Loucy (cell line): ENCODE measurements at regions not wholly inside any gene's neighbourhood (a gene's known extent, or its start where the extent isn't known, plus 50 kb on each side); places are given as distances from the start of the nearest gene placed in this dataset.

Experiments used
- EZH2phosphoT487 ChIP-seq: fragments of 200-600 bp; IDR thresholded peaks from 2 replicates; pipeline ENCODE4 v1.6.1; 2018; ENCODE audit warnings: antibody characterized with exemption, mild to moderate bottlenecking, moderate library complexity, borderline replicate concordance
- TF ChIP-seq, protein P1 (sequence below): fragments of 200-600 bp; sonication (generic); conservative IDR thresholded peaks from 2 replicates; pipeline ENCODE4 v1.5.1; 2014; ENCODE audit warnings: mild to moderate bottlenecking, antibody characterized with exemption, low read length

DNA sequence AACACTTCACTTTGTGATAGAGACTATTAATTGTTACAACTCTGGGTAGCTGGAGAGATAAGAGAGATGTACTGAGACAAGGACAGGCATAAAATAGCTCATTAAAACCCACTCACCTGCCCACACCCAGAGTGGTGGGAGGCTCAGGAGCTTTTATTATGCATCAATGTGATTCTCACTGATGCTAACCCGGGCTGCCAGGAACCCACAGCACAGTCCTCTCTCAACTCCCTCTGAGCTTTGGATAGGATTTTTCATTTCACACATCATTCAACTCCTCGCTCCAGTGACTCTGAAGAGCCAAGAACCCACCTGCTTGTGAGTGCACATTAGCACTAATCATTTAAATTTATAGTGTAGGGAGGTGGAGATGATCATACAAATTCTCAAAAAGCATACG lies 827.9 kb downstream of the FLRT2 start:
- TF ChIP-seq, protein P1, sequence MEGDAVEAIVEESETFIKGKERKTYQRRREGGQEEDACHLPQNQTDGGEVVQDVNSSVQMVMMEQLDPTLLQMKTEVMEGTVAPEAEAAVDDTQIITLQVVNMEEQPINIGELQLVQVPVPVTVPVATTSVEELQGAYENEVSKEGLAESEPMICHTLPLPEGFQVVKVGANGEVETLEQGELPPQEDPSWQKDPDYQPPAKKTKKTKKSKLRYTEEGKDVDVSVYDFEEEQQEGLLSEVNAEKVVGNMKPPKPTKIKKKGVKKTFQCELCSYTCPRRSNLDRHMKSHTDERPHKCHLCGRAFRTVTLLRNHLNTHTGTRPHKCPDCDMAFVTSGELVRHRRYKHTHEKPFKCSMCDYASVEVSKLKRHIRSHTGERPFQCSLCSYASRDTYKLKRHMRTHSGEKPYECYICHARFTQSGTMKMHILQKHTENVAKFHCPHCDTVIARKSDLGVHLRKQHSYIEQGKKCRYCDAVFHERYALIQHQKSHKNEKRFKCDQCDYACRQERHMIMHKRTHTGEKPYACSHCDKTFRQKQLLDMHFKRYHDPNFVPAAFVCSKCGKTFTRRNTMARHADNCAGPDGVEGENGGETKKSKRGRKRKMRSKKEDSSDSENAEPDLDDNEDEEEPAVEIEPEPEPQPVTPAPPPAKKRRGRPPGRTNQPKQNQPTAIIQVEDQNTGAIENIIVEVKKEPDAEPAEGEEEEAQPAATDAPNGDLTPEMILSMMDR: no peak
- TF ChIP-seq EZH2phosphoT487: no peak
